Neural progenitor cell (in vitro differentiated cells): ENCODE measurements at regions not wholly inside any gene's neighbourhood (a gene's known extent, or its start where the extent isn't known, plus 50 kb on each side); places are given as distances from the start of the nearest gene placed in this dataset.

Experiments used
- EZH2 ChIP-seq: fragments of 200-600 bp; sonication (generic); IDR thresholded peaks from 2 replicates; pipeline ENCODE4 v1.6.1; 2017; ENCODE audit warnings: antibody characterized with exemption, mild to moderate bottlenecking, moderate library complexity
- EZH2phosphoT487 ChIP-seq: fragments of 200-600 bp; sonication (generic); IDR thresholded peaks from 2 replicates; pipeline ENCODE4 v1.6.1; 2017; ENCODE audit warnings: antibody characterized with exemption
- TF ChIP-seq, protein P1 (sequence below): fragments of 200-600 bp; sonication (generic); IDR thresholded peaks from 2 replicates; pipeline ENCODE4 v1.5.1; 2017; ENCODE audit warnings: antibody characterized with exemption, mild to moderate bottlenecking

DNA sequence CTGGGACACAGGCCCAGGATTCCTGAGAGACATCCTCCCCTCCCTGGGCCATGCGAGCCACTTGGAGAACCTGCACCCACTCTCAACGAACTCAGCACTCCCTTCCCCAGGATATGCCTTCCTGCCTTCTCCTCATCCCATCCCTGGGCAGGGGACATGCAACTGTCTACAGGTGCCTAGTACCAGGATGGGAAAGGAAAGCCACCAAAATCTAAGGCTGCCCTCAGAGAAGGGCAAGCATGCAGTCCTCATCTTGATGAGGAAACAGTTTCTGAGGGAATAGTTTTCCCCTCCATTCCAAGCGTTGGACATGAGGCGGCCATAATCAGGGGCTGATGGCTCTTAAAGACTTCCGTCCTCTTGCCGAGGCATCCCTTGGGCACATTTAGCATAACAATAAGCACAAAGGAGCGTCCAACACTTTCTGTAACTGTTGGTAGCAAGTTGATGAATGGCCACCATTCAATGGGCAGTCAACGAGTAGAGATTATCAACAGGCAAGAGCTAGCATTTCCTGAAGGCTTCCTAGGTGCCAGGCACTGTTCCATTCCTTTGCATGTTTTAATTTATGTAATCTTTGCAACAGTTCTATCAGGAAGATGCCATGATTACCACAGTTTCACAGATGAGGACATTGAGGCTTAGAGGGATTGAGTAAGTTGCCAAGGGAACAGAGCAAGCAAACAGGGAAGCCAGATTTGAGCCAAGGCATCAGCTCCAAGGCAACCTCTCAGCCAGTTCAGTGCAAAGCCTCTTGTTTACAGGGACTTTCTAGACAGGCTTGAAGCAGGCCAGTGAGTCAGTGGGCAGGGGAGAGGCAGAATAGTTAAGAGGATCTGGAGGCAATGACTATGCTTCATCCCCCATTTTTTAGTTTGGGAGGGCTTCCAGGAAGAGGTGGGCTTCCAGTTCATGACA lies 105.1 kb downstream of the SINHCAF start:
- TF ChIP-seq, protein P1, sequence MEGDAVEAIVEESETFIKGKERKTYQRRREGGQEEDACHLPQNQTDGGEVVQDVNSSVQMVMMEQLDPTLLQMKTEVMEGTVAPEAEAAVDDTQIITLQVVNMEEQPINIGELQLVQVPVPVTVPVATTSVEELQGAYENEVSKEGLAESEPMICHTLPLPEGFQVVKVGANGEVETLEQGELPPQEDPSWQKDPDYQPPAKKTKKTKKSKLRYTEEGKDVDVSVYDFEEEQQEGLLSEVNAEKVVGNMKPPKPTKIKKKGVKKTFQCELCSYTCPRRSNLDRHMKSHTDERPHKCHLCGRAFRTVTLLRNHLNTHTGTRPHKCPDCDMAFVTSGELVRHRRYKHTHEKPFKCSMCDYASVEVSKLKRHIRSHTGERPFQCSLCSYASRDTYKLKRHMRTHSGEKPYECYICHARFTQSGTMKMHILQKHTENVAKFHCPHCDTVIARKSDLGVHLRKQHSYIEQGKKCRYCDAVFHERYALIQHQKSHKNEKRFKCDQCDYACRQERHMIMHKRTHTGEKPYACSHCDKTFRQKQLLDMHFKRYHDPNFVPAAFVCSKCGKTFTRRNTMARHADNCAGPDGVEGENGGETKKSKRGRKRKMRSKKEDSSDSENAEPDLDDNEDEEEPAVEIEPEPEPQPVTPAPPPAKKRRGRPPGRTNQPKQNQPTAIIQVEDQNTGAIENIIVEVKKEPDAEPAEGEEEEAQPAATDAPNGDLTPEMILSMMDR: no peak
- TF ChIP-seq EZH2 (no peak), EZH2phosphoT487 (no peak)
